ENCODE measurements at regions not wholly inside any gene's neighbourhood (a gene's known extent, or its start where the extent isn't known, plus 50 kb on each side); places are given as distances from the start of the nearest gene placed in this dataset.
"Not testable (repeated sequence)": the region's sequence is repeated elsewhere in the genome, so short reads cannot be mapped to it uniquely, and the experiment has no call there.

DNA sequence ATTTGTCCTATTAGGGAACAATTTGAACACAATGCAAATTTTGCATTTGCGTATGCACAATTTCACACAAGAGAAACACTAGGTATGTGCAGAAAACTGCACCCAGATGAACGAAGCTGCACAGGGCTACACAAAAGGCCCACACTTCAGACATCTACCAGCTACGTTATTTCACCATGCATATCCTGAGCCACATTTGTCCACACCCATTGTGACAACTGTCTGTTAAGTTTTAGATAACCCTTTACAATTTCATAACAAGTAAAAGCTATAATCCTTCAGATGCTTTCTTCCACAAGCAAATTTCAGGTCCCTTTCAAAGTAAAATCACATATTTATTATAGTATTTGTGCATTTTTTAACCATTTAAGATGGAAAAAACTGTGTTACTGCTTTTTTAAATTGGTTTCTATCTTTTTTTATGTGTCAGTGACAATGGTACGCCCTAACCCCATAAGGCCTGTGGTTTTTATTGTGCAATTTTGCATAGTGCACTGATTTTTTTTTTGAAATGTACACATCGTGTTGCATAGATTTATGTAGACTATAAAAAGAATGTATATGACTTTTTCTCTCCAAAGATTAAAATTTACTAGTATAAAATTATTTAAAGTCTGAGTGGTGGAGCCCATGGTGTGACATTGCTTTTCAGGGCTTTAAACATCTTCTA is 87.8 kb upstream of the BTG1 start:
- no TSS peak for BruUV-seq (replicated peaks)
- CTCF ChIA-PET: no interaction called here

DNA sequence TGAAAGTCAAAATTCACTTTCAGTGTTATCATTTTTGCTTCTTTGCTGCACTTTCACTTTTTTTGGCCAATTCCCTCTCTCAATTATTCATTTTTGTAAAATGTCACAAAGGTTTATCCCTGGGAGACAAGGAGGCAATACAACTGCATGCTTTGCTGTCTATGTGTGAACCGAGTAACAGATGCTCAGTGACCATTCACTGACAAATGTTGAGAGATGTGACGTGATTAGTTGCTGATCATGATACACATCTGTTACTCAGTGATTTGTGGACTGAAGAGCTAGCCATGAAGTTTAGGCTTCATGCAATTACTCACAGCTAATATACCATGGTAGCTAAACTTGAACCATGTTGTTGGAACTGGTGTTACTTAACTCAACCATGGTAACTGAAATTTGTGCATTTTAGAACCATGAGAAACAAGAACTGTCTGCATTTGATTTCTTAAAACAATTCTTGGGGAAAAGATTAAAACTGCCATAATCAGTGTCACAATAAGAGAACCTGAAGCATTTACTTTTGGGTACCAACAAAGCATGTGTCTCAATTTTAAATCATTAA is 86.8 kb upstream of the BTG1 start:
- H3F3A ChIP-seq (ENCODE audit: insufficient read depth, low read depth); H3K9me3 ChIP-seq (ENCODE audit: insufficient read depth, low read depth); CTCF ChIA-PET; POLR2A ChIA-PET (ENCODE audit: unreplicated experiment); H3K27me3 ChIP-seq (ENCODE audit: insufficient read depth, low read depth); H3K4me1 ChIP-seq (replicated peaks; ENCODE audit: insufficient read depth); H3K36me3 ChIP-seq (ENCODE audit: low read depth); H3K9me2 ChIP-seq (ENCODE audit: insufficient read depth); H3K4me3 ChIP-seq; BruUV-seq (replicated peaks); H3K4me2 ChIP-seq; H3K79me2 ChIP-seq (ENCODE audit: low read depth); intact Hi-C loops (cut with micrococcal nuclease; ENCODE audit: unreplicated experiment); DNase-seq; H2AFZ ChIP-seq; H3K27ac ChIP-seq; H4K20me1 ChIP-seq (ENCODE audit: insufficient read depth): not testable (repeated sequence)

More for the DNA sequence above, 87.8 kb upstream of the BTG1 start:
- Histone ChIP-seq H3K9me2 (ENCODE audit: insufficient read depth) (no peaks in the 10 kb centered on the region), H3K4me2 (no peak overlapping the region), H3K9me3 (ENCODE audit: insufficient read depth, low read depth) (no peaks in the 10 kb centered on the region), H3K4me3 (no peak overlapping the region), H3K27me3 (ENCODE audit: insufficient read depth, low read depth) (no peaks in the 10 kb centered on the region), H3K4me1 (replicated peaks; ENCODE audit: insufficient read depth) (no peaks in the 10 kb centered on the region), H3K79me2 (ENCODE audit: low read depth) (no peaks in the 10 kb centered on the region), H2AFZ (no peak overlapping the region), H3K27ac (no peak overlapping the region), H4K20me1 (ENCODE audit: insufficient read depth) (no peaks in the 10 kb centered on the region), H3K36me3 (ENCODE audit: low read depth) (no peaks in the 10 kb centered on the region), H3F3A (ENCODE audit: insufficient read depth, low read depth) (no peaks in the 10 kb centered on the region)
- POLR2A ChIA-PET (ENCODE audit: unreplicated experiment): no interaction called here
- intact Hi-C loops (cut with micrococcal nuclease; ENCODE audit: unreplicated experiment): no loop called here
- DNase-seq: no peak
- TF ChIP-seq, protein P1, sequence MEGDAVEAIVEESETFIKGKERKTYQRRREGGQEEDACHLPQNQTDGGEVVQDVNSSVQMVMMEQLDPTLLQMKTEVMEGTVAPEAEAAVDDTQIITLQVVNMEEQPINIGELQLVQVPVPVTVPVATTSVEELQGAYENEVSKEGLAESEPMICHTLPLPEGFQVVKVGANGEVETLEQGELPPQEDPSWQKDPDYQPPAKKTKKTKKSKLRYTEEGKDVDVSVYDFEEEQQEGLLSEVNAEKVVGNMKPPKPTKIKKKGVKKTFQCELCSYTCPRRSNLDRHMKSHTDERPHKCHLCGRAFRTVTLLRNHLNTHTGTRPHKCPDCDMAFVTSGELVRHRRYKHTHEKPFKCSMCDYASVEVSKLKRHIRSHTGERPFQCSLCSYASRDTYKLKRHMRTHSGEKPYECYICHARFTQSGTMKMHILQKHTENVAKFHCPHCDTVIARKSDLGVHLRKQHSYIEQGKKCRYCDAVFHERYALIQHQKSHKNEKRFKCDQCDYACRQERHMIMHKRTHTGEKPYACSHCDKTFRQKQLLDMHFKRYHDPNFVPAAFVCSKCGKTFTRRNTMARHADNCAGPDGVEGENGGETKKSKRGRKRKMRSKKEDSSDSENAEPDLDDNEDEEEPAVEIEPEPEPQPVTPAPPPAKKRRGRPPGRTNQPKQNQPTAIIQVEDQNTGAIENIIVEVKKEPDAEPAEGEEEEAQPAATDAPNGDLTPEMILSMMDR (conservative IDR thresholded peaks at IDR 0.05): no peak
- no peak for TF ChIP-seq EZH2 (IDR thresholded peaks at IDR 0.05; ENCODE audit: low read depth)

DNA sequence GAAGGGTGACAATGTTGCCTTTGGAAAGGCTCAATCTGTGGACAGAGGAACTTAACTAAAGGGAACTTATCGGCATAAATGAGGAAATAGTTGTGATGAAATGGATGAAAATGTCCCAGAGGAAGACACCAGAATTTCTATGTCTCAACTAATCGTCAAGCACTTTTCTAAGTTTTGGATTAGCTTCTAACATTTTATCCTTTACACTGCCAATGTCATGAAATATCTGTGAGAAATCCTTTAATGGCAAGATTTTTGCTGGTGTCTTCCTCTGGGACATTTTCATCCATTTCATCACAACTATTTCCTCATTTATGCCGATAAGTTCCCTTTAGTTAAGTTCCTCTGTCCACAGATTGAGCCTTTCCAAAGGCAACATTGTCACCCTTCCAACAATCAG is 86.3 kb upstream of the BTG1 start:
- POLR2A ChIA-PET (ENCODE audit: unreplicated experiment); BruUV-seq (replicated peaks): not testable (repeated sequence)

DNA sequence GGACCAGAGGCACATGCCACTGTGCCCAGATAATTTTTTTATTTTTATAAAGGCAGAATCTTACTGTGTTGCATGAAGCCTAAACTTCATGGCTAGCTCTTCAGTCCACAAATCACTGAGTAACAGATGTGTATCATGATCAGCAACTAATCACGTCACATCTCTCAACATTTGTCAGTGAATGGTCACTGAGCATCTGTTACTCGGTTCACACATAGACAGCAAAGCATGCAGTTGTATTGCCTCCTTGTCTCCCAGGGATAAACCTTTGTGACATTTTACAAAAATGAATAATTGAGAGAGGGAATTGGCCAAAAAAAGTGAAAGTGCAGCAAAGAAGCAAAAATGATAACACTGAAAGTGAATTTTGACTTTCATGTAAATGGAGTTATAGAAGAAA is 85.9 kb upstream of the BTG1 start:
- H3K4me3 ChIP-seq; intact Hi-C loops (cut with micrococcal nuclease; ENCODE audit: unreplicated experiment); H3K36me3 ChIP-seq (ENCODE audit: low read depth); DNase-seq; H3K4me2 ChIP-seq; BruUV-seq (replicated peaks); H3K79me2 ChIP-seq (ENCODE audit: low read depth); H3K27ac ChIP-seq; H3F3A ChIP-seq (ENCODE audit: insufficient read depth, low read depth); H3K9me2 ChIP-seq (ENCODE audit: insufficient read depth); H4K20me1 ChIP-seq (ENCODE audit: insufficient read depth); H3K4me1 ChIP-seq (replicated peaks; ENCODE audit: insufficient read depth); POLR2A ChIA-PET (ENCODE audit: unreplicated experiment); H3K27me3 ChIP-seq (ENCODE audit: insufficient read depth, low read depth); H2AFZ ChIP-seq; H3K9me3 ChIP-seq (ENCODE audit: insufficient read depth, low read depth): not testable (repeated sequence)
- CTCF ChIA-PET: interaction anchor here (0.6 kb wide), 1 partner anchor 72 kb away, joined by 3 read pairs; no protein-coding TSS in a partner anchor

More for the DNA sequence above, 86.3 kb upstream of the BTG1 start:
- H3K27ac ChIP-seq; H3F3A ChIP-seq (ENCODE audit: insufficient read depth, low read depth); intact Hi-C loops (cut with micrococcal nuclease; ENCODE audit: unreplicated experiment); H2AFZ ChIP-seq; H3K4me3 ChIP-seq; H3K4me2 ChIP-seq; H4K20me1 ChIP-seq (ENCODE audit: insufficient read depth); H3K79me2 ChIP-seq (ENCODE audit: low read depth); DNase-seq; H3K9me2 ChIP-seq (ENCODE audit: insufficient read depth); H3K9me3 ChIP-seq (ENCODE audit: insufficient read depth, low read depth); H3K27me3 ChIP-seq (ENCODE audit: insufficient read depth, low read depth); H3K36me3 ChIP-seq (ENCODE audit: low read depth); H3K4me1 ChIP-seq (replicated peaks; ENCODE audit: insufficient read depth): not testable (repeated sequence)
- CTCF ChIA-PET: interaction anchor here (0.6 kb wide), 1 partner anchor 72 kb away, joined by 3 read pairs; no protein-coding TSS in a partner anchor
